Skeletal muscle tissue (tissue), 3 donors: ENCODE measurements at regions not wholly inside any gene's neighbourhood (a gene's known extent, or its start where the extent isn't known, plus 50 kb on each side); places are given as distances from the start of the nearest gene placed in this dataset.

Experiments
- H3K27ac ChIP-seq: one replicate; pipeline ENCODE4 v1.7.0; 2013; ENCODE audit warnings: mild to moderate bottlenecking, low read depth, low read length, inconsistent platforms
- H3K27me3 ChIP-seq, 3 donors: one replicate each; pipeline ENCODE4 v1.7.0; 2013; ENCODE audit warnings: low read length in 3 of 3; ENCODE audit not compliant: control insufficient read depth in 3 of 3, insufficient read depth in 3 of 3
- H3K36me3 ChIP-seq, 3 donors: one replicate each; pipeline ENCODE4 v1.7.0; 2013; ENCODE audit warnings: low read length in 3 of 3; ENCODE audit not compliant: control insufficient read depth in 3 of 3, insufficient read depth in 3 of 3
- H3K4me1 ChIP-seq, 3 donors: one replicate each; pipeline ENCODE4 v1.7.0; 2013; ENCODE audit warnings: low read length in 3 of 3, mild to moderate bottlenecking in 3 of 3; ENCODE audit not compliant: control insufficient read depth in 3 of 3, insufficient read depth in 3 of 3
- H3K4me3 ChIP-seq, 3 donors: one replicate each; pipeline ENCODE4 v1.7.0; 2013; ENCODE audit warnings: low read length in 3 of 3
- H3K9ac ChIP-seq, 3 donors: one replicate each; pipeline ENCODE4 v1.7.0; 2013; ENCODE audit warnings: low read length in 3 of 3, mild to moderate bottlenecking in 3 of 3, moderate library complexity in 2 of 3, low read depth in 1 of 3
- H3K9me3 ChIP-seq, 3 donors: one replicate each; pipeline ENCODE4 v1.7.0; 2013; ENCODE audit warnings: low read length in 3 of 3; ENCODE audit not compliant: control insufficient read depth in 3 of 3
- donor health status: Osteomylitis.

DNA sequence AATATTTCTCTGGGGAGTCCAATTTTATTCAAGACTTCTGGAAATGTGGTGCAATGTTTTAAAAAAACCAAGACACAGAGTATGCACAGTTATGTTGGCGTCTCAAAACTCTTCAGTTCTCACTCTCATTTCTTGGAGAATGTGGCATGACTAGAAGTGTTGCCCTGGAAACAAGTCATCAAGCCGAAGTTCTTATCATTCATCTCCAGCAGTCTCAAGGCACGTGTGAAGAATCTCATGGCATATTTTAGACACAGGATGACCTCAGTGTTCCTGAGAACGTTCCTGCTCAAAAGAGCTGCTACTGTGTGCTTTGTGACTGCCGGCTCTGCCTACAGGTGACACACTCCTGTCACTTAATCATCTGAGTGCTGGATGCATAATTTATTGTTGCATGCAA lies 147.4 kb upstream of the IRX4 start:
- no peaks in the 10 kb centered on the region for H3K9me3 ChIP-seq
- H3K4me3 ChIP-seq, result no peak overlapping the region
- H3K27ac ChIP-seq, result no peak overlapping the region
- H3K9ac ChIP-seq, result no peak overlapping the region
- no peaks in the 10 kb centered on the region for H3K36me3 ChIP-seq
- H3K4me1 ChIP-seq, result no peaks in the 10 kb centered on the region
- peaks cover 0 to 4% (median 3%) of the 10 kb centered on the region in 3 donors for H3K27me3 ChIP-seq

DNA sequence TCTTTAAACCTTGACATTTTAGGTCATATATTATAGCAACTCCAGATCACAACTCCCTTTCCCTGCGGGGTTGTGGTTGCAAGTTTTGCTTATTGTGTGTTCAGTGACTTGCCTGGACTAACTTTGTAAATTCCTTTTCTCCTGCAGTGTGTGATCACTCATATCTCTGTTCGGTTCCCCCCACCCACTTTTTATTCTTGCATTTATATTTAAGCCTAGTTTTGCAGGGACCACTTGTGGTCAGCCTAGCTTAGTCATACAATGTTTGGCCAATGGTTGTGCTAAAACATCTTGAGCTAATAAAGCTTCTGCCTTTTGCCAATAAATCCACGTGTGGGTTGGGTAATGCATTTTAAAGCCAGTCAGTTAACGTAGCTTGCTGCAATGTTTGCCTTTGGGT lies 146.5 kb upstream of the IRX4 start:
- H3K36me3 ChIP-seq, result no peaks in the 10 kb centered on the region
- H3K4me3 ChIP-seq, result no peak overlapping the region
- H3K9me3 ChIP-seq, result no peaks in the 10 kb centered on the region
- peaks cover 0 to 4% (median 1%) of the 10 kb centered on the region in 3 donors for H3K27me3 ChIP-seq
- no peak overlapping the region for H3K27ac ChIP-seq
- H3K4me1 ChIP-seq, result no peaks in the 10 kb centered on the region
- no peak overlapping the region for H3K9ac ChIP-seq

DNA sequence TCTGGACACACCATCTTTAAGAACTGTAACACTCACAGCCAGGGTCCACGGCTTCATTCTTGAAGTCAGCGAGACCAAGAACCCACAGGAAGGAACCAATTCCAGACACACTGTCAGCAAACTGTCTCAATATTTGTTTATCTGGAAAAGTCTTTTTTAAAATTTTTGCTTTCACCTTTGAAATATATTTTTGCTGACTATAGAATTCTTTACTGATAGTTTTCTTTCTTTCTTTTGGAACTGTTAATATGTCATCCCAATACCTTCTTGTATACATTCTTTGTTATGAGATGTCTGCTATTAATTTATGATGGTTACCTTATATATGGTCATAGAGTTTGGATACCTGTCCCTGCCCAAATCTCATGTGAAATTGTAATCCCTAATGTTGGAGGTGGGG lies 145.1 kb upstream of the IRX4 start:
- no peaks in the 10 kb centered on the region for H3K4me1 ChIP-seq
- no peak overlapping the region for H3K27ac ChIP-seq
- no peak overlapping the region for H3K4me3 ChIP-seq
- H3K9me3 ChIP-seq, result no peaks in the 10 kb centered on the region
- H3K36me3 ChIP-seq, result no peaks in the 10 kb centered on the region
- no peak overlapping the region for H3K9ac ChIP-seq
- peaks cover 0 to 8% (median under 1%) of the 10 kb centered on the region in 3 donors for H3K27me3 ChIP-seq

DNA sequence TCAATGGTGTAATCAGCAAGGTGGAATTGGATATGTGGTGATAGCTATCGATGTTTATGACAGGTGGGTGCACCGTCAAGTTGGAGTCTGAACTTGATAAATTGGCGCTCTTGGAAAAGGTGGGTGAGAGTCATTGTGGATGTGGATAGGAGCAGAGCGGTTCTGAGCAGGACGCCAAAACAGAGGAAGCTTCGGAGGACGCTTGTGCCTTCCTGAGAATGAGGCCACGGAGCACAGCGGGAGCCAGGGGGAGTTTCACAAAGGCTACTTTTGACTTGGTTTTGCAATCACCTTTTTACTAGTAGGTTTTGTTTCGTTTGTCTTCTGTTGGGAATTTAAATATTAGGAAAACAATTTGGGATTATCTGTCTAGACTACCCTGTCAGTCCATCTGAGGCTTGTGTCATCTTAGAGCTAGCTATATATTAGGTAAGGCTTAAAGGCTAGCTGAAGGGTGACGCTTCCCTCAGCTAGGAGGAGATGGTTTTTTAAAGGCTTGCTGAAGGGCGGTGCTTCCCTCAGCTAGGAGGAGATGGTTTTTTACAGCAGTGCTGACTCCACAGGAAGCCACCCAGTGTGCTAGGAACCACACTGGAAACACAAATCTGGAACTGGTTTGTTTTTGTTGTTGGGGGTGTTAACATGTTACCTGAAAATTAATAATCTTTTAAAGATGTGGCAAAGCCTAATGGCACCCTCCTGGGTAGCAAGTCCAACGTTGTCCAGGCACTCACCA lies 142.4 kb upstream of the IRX4 start:
- Histone ChIP-seq H3K27ac (no peak overlapping the region), H3K4me1 (no peaks in the 10 kb centered on the region), H3K36me3 (no peaks in the 10 kb centered on the region), H3K9ac (no peak overlapping the region), H3K4me3 (no peak overlapping the region), H3K9me3 (no peaks in the 10 kb centered on the region), H3K27me3 (peaks cover 0 to 10% (median 8%) of the 10 kb centered on the region in 3 donors)

DNA sequence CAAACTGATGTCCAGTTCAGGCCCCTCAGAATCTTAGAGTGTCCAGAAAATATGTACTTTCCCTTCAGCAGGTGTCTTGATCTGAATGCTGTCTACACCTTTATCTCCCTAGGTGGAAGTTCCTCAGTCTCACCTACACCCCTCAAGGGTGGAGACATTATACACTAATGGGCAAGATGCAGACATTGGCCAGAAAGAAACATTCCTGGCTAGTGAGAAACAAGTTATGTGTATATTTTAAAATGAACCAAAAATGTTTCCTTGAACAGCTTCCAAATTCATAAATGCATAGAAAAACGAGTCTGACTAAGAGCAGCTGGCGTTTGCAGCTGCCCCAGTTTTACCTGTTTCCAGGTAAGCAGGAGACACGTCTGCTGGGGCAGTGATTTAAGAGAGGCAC lies 140.5 kb upstream of the IRX4 start:
- no peak overlapping the region for H3K9ac ChIP-seq
- H3K27me3 ChIP-seq, result peaks cover 0 to 10% (median 8%) of the 10 kb centered on the region in 3 donors
- no peaks in the 10 kb centered on the region for H3K9me3 ChIP-seq
- H3K27ac ChIP-seq, result no peak overlapping the region
- H3K36me3 ChIP-seq, result no peaks in the 10 kb centered on the region
- no peak overlapping the region for H3K4me3 ChIP-seq
- no peaks in the 10 kb centered on the region for H3K4me1 ChIP-seq

DNA sequence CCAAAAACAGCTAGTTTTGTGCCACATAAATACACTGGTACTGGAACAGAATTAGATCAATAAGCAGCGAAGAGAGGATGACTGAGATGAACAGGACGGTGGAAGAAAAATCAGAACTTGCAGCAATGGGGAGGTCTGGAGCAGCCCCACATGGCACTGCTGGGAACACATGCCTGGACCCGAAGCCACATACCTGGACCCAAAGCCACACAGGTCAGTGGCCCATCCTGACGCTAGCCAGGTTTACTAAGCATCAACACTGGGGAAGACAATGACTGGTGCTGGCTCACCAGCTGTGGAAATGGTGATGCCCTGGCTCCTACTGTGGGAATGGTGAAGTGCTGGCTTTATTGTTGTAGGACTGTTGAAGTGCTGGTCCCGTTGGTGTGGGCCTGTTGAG lies 139.7 kb upstream of the IRX4 start:
- H3K4me1 ChIP-seq, result no peaks in the 10 kb centered on the region
- no peaks in the 10 kb centered on the region for H3K36me3 ChIP-seq
- no peaks in the 10 kb centered on the region for H3K9me3 ChIP-seq
- no peak overlapping the region for H3K9ac ChIP-seq
- H3K27ac ChIP-seq, result no peak overlapping the region
- peaks cover 0 to 10% (median 8%) of the 10 kb centered on the region in 3 donors for H3K27me3 ChIP-seq
- H3K4me3 ChIP-seq, result no peak overlapping the region

DNA sequence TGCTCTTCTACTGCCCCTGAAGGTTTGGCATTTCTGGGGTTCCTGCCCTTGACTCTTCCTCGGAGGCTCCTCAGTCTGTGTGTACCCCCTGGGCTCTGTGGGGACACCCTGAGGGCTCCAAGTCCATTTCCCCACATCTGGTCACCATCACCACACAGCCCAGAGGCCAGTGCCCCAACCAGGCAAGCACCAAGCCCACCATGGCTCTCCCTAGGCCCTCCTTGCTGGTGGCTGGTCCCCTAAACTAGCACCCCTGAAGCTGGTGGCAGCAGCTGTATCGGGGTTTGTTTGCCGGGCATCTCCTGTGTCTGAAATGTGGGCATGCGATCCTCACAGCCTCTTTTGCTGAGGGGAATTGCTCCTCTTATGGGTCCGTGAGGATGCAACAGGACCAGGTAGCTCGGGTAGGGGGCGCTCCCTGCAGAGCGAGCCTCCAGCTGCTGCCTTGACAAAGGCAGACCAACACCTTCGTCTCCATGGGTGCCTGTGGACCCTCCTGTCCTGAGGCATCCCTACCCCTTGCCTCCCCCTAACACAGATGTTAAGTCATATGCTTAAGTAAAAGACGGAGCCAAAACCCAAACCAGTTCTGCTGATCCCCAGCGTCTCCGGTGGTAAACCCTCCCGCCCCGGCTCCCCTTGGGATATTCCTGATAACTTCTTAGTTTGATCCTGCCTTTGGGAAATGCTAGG lies 138.9 kb upstream of the IRX4 start:
- Histone ChIP-seq H3K9ac (no peak overlapping the region), H3K4me1 (no peaks in the 10 kb centered on the region), H3K27ac (no peak overlapping the region)

DNA sequence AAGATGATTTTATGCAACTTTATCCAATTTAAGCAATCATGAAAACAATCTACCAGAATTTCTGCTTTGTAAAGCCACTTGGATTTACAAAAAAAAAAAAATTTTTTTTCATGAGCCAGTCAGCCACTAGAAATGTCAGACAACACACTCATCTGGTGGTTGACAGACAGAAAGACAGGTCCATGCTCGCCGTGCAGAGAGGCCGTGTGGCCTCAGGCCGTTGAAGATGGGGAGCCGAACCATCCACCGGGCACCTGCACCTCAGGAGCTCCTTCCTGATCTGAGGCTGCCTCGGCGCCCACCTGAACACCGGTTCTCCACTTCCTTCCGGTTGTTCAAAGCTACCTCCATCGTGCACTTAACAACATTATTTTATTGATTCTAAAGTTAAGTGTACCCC lies 138.0 kb upstream of the IRX4 start:
- H3K27ac ChIP-seq, result no peak overlapping the region
- H3K9me3 ChIP-seq, result no peaks in the 10 kb centered on the region
- H3K4me1 ChIP-seq, result no peaks in the 10 kb centered on the region
- no peak overlapping the region for H3K4me3 ChIP-seq
- peaks cover 0 to 10% (median 8%) of the 10 kb centered on the region in 3 donors for H3K27me3 ChIP-seq
- no peak overlapping the region for H3K9ac ChIP-seq
- H3K36me3 ChIP-seq, result no peaks in the 10 kb centered on the region

More for the DNA sequence above, 138.9 kb upstream of the IRX4 start:
- peaks cover 0 to 10% (median 8%) of the 10 kb centered on the region in 3 donors for H3K27me3 ChIP-seq
- H3K9me3 ChIP-seq, result no peaks in the 10 kb centered on the region
- H3K36me3 ChIP-seq, result no peaks in the 10 kb centered on the region
- H3K4me3 ChIP-seq, result no peak overlapping the region

DNA sequence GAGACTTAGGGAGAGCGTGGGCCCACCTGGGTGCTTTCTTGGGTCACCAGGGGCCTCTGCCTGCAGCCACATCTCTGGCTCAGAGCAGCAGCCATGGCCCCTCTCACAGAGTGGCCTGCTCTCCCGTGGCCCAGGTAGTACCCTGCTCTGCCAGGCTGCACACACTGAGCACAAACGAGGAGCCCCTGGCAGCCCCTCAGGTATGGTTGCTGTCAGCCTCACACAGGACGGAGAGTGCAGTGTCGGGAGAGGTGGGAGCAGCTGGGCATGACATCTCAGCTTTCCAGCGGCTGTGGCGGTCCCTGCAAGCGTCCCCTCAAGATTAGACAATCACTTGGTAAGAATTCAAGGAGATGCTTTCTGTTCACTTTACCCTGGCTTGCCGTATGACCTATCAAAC lies 137.0 kb upstream of the IRX4 start:
- H3K36me3 ChIP-seq, result no peaks in the 10 kb centered on the region

DNA sequence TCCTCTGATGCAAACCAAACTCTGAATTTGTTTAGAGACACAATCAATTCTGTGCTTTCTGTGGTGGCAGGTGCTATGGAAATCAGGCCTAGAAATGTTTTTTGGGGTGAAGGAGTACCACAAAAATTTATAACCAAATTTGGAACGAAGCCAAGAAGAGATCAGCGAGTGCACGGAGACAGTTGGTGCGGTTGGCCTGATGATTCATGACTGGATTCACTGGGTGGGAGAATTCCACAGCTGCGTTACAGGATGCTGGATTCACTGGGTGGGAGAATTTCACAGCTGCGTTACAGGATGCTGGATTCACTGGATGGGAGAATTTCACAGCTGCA lies 135.6 kb upstream of the IRX4 start:
- H3K9me3 ChIP-seq, result no peaks in the 10 kb centered on the region
- no peak overlapping the region for H3K9ac ChIP-seq
- no peaks in the 10 kb centered on the region for H3K4me1 ChIP-seq
- H3K36me3 ChIP-seq, result no peaks in the 10 kb centered on the region
- no peak overlapping the region for H3K4me3 ChIP-seq
- H3K27me3 ChIP-seq, result peaks cover 0 to 10% (median 8%) of the 10 kb centered on the region in 3 donors
- H3K27ac ChIP-seq, result no peak overlapping the region

More for the DNA sequence above, 137.0 kb upstream of the IRX4 start:
- Histone ChIP-seq H3K27me3 (peaks cover 0 to 10% (median 8%) of the 10 kb centered on the region in 3 donors), H3K4me1 (no peaks in the 10 kb centered on the region), H3K27ac (no peak overlapping the region), H3K9me3 (no peaks in the 10 kb centered on the region), H3K4me3 (no peak overlapping the region), H3K9ac (no peak overlapping the region)
